ENCODE measurements at regions not wholly inside any gene's neighbourhood (a gene's known extent, or its start where the extent isn't known, plus 50 kb on each side); places are given as distances from the start of the nearest gene placed in this dataset.

- peak in 1 of 2 donors; percentile 25 for DNase-seq (ENCODE audit: low spot score in 2 of 2)
- 38 to 43% methylated on average over 7 of the region's 7 CpGs for WGBS, 2 donors
- H3K4me3 ChIP-seq (ENCODE audit: low read depth, poor library complexity, severe bottlenecking), result no peak overlapping the region
- TF ChIP-seq POLR2A (IDR thresholded peaks at IDR 0.05), result no peak
- TF ChIP-seq CTCF (IDR thresholded peaks at IDR 0.05), result no peak
- intact Hi-C loops (cut with DNase I; ENCODE audit: low total_unique reads), result no loop called here
Observed at GRCh38 chr2:104690255-104690984, 163.5 kb upstream of the POU3F3 start.

GRCh38 chr2:104698276-104698675 is 155.6 kb upstream of the POU3F3 start:
- no peak overlapping the region for H3K4me3 ChIP-seq (ENCODE audit: low read depth, poor library complexity, severe bottlenecking)
- no peak for DNase-seq (ENCODE audit: low spot score in 2 of 2)
- WGBS, 2 donors, result 91% methylated on average over 5 of the region's 5 CpGs
- intact Hi-C loops (cut with DNase I; ENCODE audit: low total_unique reads), result no loop called here
- TF ChIP-seq CTCF (IDR thresholded peaks at IDR 0.05) (no peak), POLR2A (IDR thresholded peaks at IDR 0.05) (no peak)

GRCh38 chr2:104701411-104701911 is 152.5 kb upstream of the POU3F3 start:
- intact Hi-C loops (cut with DNase I; ENCODE audit: low total_unique reads), result no loop called here
- no peak for TF ChIP-seq POLR2A (IDR thresholded peaks at IDR 0.05)
- no peak for TF ChIP-seq CTCF (IDR thresholded peaks at IDR 0.05)
- WGBS, 2 donors, result 76 to 82% methylated on average over 19 of the region's 19 CpGs
- no peak overlapping the region for H3K4me3 ChIP-seq (ENCODE audit: low read depth, poor library complexity, severe bottlenecking)
- DNase-seq (ENCODE audit: low spot score in 2 of 2), result no peak

- no peak for DNase-seq (ENCODE audit: low spot score in 2 of 2)
- TF ChIP-seq POLR2A (IDR thresholded peaks at IDR 0.05), result no peak
- TF ChIP-seq CTCF (IDR thresholded peaks at IDR 0.05), result no peak
- H3K4me3 ChIP-seq (ENCODE audit: low read depth, poor library complexity, severe bottlenecking), result no peak overlapping the region
- intact Hi-C loops (cut with DNase I; ENCODE audit: low total_unique reads), result no loop called here
- WGBS, 2 donors, result 44 to 49% methylated on average over 11 of the region's 11 CpGs
Observed at GRCh38 chr2:104702031-104702850, 151.7 kb upstream of the POU3F3 start.

- TF ChIP-seq CTCF (IDR thresholded peaks at IDR 0.05), result no peak
- no peak for TF ChIP-seq POLR2A (IDR thresholded peaks at IDR 0.05)
- 32 to 36% methylated on average over 8 of the region's 8 CpGs for WGBS, 2 donors
- no peak overlapping the region for H3K4me3 ChIP-seq (ENCODE audit: low read depth, poor library complexity, severe bottlenecking)
- no peak for DNase-seq (ENCODE audit: low spot score in 2 of 2)
- intact Hi-C loops (cut with DNase I; ENCODE audit: low total_unique reads), result no loop called here
Observed at GRCh38 chr2:104703669-104704068, 150.2 kb upstream of the POU3F3 start.

Measured in lower leg skin (tissue), 4 donors.